ENCODE measurements at regions not wholly inside any gene's neighbourhood (a gene's known extent, or its start where the extent isn't known, plus 50 kb on each side); places are given as distances from the start of the nearest gene placed in this dataset.

- Histone ChIP-seq H4K20me1 (ENCODE audit: insufficient read depth, low read length) (no peaks in the 10 kb centered on the region), H3K4me1 (ENCODE audit: insufficient read depth, low read length, severe bottlenecking) (no peaks in the 10 kb centered on the region), H3K27ac (ENCODE audit: low read depth, low read length, poor library complexity, severe bottlenecking) (no peak overlapping the region), H3F3A (ENCODE audit: insufficient read depth, low read length) (no peaks in the 10 kb centered on the region), H3K9me3 (ENCODE audit: low read length) (no peaks in the 10 kb centered on the region), H3K4me2 (ENCODE audit: low read length) (no peak overlapping the region), H3K9me2 (ENCODE audit: low read depth, low read length) (no peaks in the 10 kb centered on the region), H3K27me3 (ENCODE audit: insufficient read depth, low read length) (no peaks in the 10 kb centered on the region), H3K4me3 (ENCODE audit: low read depth, low read length, poor library complexity, severe bottlenecking) (no peak overlapping the region), H3K36me3 (ENCODE audit: insufficient read depth, low read length) (no peaks in the 10 kb centered on the region), H3K9ac (ENCODE audit: low read length) (no peak overlapping the region), H2AFZ (ENCODE audit: low read length) (no peak overlapping the region), H3K79me2 (ENCODE audit: insufficient read depth, low read length) (no peaks in the 10 kb centered on the region)
- no peak for TF ChIP-seq CTCF (IDR thresholded peaks at IDR 0.05; ENCODE audit: low read length)
- no peak for TF ChIP-seq EZH2 (IDR thresholded peaks at IDR 0.05; ENCODE audit: borderline replicate concordance, low read length)
Observed at GRCh38 chr2:239608723-239609122, 207.9 kb upstream of the HDAC4 start.

- Histone ChIP-seq H2AFZ (ENCODE audit: low read length) (no peak overlapping the region), H3K4me1 (ENCODE audit: insufficient read depth, low read length, severe bottlenecking) (no peaks in the 10 kb centered on the region), H3K4me2 (ENCODE audit: low read length) (no peak overlapping the region), H3K36me3 (ENCODE audit: insufficient read depth, low read length) (no peaks in the 10 kb centered on the region), H3K27me3 (ENCODE audit: insufficient read depth, low read length) (no peaks in the 10 kb centered on the region), H3K79me2 (ENCODE audit: insufficient read depth, low read length) (no peaks in the 10 kb centered on the region), H3F3A (ENCODE audit: insufficient read depth, low read length) (no peaks in the 10 kb centered on the region), H3K9me2 (ENCODE audit: low read depth, low read length) (no peaks in the 10 kb centered on the region), H3K9me3 (ENCODE audit: low read length) (no peaks in the 10 kb centered on the region), H4K20me1 (ENCODE audit: insufficient read depth, low read length) (no peaks in the 10 kb centered on the region), H3K9ac (ENCODE audit: low read length) (no peak overlapping the region), H3K4me3 (ENCODE audit: low read depth, low read length, poor library complexity, severe bottlenecking) (no peak overlapping the region), H3K27ac (ENCODE audit: low read depth, low read length, poor library complexity, severe bottlenecking) (no peak overlapping the region)
- TF ChIP-seq CTCF (IDR thresholded peaks at IDR 0.05; ENCODE audit: low read length) = no peak
- no peak for TF ChIP-seq EZH2 (IDR thresholded peaks at IDR 0.05; ENCODE audit: borderline replicate concordance, low read length)
Observed at GRCh38 chr2:239608260-239608659, 207.4 kb upstream of the HDAC4 start.

GRCh38 chr2:239607517-239608191 is 206.8 kb upstream of the HDAC4 start:
- Histone ChIP-seq H3K27me3 (ENCODE audit: insufficient read depth, low read length) (no peaks in the 10 kb centered on the region), H2AFZ (ENCODE audit: low read length) (no peak overlapping the region), H3K36me3 (ENCODE audit: insufficient read depth, low read length) (no peaks in the 10 kb centered on the region), H3K9me3 (ENCODE audit: low read length) (no peaks in the 10 kb centered on the region), H3K9ac (ENCODE audit: low read length) (no peak overlapping the region), H3K4me3 (ENCODE audit: low read depth, low read length, poor library complexity, severe bottlenecking) (no peak overlapping the region), H3K9me2 (ENCODE audit: low read depth, low read length) (no peaks in the 10 kb centered on the region), H3F3A (ENCODE audit: insufficient read depth, low read length) (no peaks in the 10 kb centered on the region), H4K20me1 (ENCODE audit: insufficient read depth, low read length) (no peaks in the 10 kb centered on the region), H3K4me2 (ENCODE audit: low read length) (no peak overlapping the region), H3K4me1 (ENCODE audit: insufficient read depth, low read length, severe bottlenecking) (no peaks in the 10 kb centered on the region), H3K79me2 (ENCODE audit: insufficient read depth, low read length) (no peaks in the 10 kb centered on the region), H3K27ac (ENCODE audit: low read depth, low read length, poor library complexity, severe bottlenecking) (no peak overlapping the region)
- TF ChIP-seq EZH2 (IDR thresholded peaks at IDR 0.05; ENCODE audit: borderline replicate concordance, low read length) (no peak), CTCF (IDR thresholded peaks at IDR 0.05; ENCODE audit: low read length) (no peak)

Measured in OCI-LY1 (cell line).